NCI-H1930 (cell line): ENCODE measurements at regions not wholly inside any gene's neighbourhood (a gene's known extent, or its start where the extent isn't known, plus 50 kb on each side); places are given as distances from the start of the nearest gene placed in this dataset.
"Not testable (repeated sequence)": the region's sequence is repeated elsewhere in the genome, so short reads cannot be mapped to it uniquely, and the experiment has no call there.

Source experiments
- DNase-seq, 2 experiments: peaks; one replicate each; lab custom pipeline; 2025; lab: John Stamatoyannopoulos, UW

DNA sequence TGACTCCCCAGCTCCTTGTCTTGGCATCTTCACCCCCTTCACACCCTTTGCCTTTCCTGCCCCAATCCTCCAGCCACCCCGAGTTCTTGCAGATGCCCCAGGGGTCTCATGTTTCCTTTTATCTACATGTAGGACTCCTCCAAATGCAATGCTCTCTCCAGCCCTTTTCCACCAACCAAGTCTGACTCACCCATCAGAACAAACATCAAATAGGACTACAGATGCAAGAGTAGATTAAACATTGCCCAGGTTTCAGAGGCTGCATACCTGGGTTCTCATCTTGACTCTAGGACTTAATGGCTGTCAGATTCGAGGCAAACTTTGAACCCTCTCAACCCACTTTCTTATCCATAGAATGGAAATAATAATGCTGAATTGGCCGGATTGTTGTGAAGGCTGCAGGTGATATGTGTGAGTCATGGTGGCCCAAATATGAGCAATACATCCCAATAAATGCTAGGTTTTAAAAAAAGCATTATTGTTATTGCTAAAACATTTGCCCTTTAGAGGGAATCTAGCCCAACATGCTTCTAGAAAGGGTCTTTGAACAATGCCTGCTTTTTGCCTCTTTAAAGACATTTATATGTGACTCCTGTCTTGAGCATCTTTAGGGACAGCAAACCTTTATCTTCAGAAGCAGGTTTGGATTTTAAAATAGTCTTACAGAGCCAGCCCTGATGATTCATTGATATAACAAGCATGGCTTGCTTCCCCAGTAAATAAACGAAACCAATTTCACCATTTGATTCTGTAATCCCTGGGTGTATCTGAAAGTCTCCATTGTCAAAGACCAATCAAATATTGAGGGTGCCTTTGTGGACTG lies 310.1 kb downstream of the FOXL1 start:
- no peak for DNase-seq

DNA sequence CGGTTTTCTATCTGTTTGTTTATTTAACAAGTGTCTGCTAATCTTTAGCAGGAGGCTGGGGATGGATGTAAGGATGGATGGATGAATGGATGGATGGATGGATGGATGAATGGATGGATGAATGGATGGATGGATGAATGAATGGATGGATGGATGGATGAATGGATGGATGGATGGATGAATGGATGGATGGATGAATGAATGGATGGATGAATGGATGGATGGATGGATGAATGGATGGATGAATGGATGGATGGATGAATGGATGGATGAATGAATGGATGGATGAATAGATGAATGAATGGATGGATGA lies 310.7 kb downstream of the FOXL1 start:
- DNase-seq: not testable (repeated sequence)

DNA sequence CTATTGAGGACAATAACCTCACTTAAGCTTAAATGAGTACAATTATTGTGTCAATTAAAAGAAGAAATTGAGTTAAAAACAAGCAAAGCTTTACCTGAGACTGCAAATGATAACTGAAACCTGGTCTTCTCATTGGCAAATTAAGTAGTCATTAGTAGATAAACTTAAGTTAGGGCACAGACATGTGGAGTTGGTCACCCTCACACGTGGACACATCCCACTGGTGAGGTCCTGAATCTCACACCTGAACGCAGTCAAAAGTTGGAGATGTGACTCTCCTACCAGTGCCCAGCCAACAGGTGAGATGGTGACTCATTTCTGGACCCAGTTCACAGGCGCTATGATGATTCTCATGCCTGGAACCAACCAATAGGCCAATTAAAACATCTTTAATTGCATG lies 311.6 kb downstream of the FOXL1 start:
- DNase-seq: no peak

DNA sequence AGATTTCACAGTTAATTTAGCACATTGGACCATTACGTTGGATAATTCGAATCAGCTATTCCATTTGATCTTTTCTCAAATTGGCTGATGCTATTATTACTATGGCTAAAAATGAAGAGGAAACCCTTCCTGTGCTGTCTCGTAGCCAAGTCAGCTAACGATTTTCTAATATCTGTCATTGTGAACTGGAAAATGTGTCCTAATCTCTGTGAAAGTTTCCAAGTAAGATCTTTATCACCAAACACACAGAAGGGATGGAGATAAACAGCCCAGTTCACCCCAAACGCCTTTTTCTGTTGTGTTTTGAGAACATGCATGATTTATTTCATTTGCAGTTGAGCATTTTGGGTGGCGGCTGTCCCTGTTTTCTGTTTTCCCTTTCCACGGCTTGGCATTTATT lies 312.8 kb downstream of the FOXL1 start:
- DNase-seq: no peak

DNA sequence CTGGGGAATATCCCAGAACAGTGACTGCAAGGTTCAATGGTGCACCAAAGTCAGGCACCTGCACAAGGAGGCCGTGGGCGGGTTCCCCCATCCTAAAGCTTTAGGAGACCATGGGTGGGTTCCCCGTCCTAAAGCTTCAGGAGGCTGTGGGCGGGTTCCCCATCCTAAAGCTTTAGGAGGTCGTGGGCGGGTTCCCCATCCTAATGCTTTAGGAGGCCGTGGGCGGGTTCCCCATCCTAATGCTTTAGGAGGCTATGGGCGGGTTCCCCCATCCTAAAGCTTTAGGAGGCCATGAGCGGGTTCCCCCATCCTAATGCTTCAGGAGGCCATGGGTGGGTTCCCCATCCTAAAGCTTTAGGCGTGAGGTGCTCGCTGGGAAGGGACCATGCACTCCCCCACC lies 313.3 kb downstream of the FOXL1 start:
- DNase-seq: no peak

DNA sequence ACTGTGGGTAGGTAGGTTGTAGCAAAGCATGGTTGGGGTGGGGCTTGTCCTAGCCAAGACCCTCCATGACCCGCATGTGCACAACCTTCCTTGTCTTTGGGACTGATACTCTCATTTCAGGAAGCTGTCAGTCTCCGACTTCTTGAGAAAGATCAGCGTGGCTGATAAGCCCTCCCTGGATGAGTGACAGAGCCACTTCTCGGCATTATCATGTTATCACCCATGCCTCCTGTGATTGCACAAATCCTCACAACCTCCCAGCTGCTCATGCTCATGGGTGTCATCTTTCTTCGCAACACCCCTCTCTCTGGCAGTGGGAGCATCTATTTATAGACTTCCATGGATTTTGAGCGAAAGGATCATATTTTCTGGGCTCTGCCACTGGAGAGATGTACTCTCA lies 314.2 kb downstream of the FOXL1 start:
- no peak for DNase-seq

DNA sequence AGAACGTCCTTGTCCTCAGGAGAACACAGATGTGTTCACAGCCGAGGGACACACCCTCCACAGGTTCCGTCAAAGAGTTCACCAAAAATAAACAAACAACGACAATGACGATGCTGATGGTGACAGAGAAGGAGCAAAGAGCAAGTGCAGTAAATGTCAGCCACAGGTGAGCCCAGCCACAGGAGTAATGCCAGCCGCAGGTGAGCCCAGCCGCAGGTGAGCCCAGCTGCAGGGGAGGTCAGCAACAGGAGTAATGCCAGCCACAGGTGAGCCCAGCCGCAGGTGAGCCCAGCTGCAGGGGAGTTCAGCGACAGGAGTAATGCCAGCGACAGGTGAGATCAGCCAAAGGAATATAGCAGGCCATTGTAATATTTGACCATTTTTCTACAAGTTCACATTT lies 315.2 kb downstream of the FOXL1 start:
- no peak for DNase-seq

DNA sequence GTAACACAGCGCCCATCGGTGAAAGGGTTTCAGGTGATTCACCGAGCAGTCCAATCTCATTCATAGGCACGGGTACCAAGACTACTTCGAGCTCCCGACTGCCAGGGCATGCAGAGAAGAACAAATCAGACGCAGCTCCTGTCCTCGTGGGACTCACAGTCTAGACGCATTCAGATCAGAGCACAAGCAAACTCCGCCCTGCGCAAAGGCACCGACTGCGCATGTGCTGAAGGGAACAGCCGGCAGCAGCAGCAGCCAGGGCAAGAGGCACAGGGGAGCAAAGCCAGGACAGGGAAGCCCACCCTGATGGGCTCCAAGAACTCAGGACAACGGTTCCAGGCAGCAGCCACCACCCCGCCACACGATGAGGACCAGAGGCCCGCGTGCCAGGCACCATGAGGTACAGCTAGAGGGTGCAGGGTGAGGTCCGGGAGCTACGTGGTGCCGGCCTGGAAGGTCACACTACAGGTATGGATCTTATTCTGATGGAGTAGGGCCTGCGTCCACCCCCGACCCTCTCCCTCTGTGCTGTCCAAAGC lies 315.7 kb downstream of the FOXL1 start:
- no peak for DNase-seq

DNA sequence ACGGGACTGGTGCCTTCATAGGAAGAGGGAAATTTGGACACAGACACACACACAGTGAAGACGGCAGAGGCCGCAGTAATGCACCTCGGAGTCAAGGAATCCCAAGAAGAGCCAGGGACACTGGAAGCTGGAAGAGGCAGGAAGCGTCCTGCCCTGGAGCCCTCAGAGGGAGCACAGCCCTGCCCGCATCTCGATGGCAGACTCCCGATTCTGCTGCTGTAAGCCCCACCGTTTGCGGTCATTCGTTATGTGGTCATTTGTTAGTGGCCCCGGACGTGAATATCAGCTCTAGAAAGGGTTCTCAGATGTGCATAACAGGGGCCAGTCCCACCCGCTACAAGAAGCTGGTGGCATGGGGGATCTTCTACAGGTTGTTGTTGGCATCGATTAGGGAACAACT lies 316.6 kb downstream of the FOXL1 start:
- no peak for DNase-seq

DNA sequence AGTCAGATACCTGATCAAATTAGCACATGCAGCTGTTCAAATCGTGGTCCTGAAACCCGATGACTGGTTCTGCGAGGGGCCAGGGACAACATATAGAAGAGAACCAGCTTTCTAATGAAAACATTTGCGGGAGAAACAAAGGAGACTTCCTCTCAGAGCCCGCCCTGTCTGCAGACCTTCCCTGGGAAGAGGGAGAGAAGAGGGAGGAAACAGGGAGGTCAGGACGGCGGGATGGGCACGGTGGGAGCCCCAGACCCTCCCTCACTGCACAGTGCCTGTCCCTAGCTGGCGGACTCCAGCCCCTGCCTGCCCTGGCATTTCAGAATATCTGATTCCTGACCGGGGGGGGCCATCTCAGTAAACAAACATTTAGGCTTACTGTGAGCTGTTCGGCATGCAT lies 317.3 kb downstream of the FOXL1 start:
- DNase-seq: no peak

DNA sequence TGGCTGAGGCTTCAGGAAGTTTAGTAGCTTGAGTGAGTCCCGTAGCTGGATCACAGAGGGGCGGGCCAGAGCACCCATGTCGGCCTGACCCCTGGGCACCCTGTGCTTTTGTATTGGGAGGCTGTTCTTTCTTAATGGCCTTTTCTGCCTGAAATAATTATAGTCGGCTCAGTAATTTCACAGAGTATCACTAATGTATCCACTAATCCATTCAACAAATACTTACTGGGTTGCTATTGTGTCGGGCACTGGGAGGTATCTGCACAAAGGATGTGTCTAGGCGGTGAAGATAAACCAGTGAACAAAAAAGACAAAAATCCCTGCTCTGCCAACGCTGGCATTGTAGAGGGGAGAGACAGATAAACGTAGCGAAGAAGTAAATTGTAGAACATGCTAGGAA lies 318.6 kb downstream of the FOXL1 start:
- no peak for DNase-seq

DNA sequence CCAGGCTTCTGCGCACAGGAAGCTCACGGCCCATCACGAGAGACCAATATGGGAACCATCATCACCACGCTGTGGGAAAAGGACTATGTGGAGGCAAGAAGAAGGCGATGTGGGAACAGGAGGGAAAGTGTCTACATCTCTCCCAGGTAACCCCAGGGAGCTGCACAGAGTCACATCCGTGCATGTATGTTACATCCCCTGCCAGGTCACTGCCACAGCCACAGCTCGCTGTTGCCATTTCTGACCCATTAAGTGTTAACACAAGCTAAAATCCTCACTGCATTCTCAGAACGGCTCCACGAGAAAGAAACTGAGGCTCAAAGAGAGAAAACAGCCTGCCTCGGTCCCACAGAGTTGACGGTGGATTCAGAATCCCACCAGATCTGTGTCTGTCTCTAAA lies 319.1 kb downstream of the FOXL1 start:
- DNase-seq: no peak

DNA sequence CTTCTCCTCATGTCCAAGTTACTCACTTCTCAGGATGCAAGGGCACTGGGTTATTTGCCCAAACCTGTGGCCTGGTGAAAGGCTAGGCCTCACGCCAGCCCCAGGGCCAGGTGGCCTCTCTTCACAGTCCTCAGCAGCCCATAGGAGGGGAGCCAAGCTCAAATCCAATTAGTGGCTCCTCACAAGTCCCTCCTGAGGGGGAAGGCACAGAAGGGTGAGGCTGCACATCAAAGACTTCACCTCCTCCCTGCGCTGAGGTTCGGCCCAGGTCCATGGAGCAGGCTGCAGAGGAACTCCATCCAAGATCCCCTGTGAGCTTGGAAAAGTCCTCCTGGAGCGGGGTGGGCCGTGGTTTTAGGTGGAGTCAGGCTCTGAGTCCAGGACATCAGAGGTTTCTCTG lies 320.0 kb downstream of the FOXL1 start:
- DNase-seq: no peak

DNA sequence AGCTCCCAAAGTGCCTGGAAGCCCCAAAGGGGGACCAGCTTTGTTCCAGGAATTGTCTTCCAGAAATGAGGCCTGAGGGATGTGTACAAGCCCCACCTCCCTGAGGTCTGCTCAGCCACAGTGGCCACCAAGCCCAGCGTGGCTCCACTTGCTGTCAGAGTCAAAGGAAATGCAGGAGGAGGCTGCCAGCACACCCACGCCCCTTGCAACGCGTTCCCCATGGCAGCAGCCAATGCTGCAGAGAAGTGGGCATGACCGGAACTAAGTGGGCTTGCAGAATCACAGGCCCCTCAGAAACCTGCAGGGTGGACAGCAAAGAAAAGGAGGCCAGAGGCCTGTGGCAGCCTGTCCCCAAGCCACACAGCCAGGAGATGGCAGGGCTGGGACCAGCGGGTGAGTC lies 320.8 kb downstream of the FOXL1 start:
- DNase-seq: no peak

DNA sequence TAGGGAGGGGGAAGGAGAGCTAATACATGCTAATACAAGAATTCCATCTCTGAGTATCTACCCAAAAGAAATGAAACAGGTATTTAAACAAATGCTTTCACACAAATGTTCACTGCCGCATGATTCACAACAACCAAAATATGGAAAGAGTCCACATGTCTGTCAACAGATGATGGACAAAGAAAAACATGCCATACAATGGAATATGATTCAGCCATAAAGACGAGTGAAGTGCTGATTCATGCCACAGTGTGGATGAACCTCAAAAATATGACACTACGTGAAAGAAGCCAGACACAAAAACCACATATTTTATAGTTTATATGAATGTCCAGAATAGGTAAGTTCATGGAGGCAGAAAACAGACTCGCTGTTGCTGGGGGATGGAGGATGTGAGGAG lies 321.4 kb downstream of the FOXL1 start:
- no peak for DNase-seq

DNA sequence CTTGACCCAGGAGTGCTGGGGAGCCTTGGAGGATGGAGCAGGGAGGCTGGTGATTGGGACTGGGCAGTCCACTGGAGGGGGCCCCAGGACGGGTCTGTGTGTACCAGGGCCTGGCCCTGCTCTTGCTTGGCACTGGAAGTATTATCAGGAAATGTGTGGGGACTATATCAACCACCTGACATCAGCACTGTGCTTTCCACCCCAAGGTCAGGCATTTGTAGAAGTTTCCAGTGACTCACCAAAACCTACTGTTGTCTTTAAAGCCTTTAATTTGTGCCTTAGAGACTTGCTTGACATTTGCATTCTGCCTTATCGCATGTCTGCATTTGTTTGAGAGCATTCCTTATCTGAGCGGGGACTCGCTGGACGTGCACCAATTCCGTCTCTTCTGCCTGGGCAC lies 323.1 kb downstream of the FOXL1 start:
- DNase-seq: no peak

DNA sequence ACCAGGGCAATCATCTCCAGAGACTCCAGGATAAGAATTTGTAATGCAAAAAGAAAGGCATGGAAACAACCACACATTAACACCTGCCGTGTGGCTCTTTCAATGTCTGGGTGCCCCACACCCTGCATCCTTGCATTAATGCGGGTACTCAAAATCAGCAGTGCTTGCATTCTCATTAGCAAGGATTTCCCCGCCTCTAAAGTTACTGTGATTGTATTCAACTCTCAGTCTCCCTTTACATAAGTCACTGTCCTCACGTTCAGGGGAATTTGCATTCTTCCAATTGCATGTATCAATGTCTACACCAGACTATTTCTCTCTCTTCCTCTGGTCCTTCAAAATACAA lies 324.3 kb downstream of the FOXL1 start:
- no peak for DNase-seq

DNA sequence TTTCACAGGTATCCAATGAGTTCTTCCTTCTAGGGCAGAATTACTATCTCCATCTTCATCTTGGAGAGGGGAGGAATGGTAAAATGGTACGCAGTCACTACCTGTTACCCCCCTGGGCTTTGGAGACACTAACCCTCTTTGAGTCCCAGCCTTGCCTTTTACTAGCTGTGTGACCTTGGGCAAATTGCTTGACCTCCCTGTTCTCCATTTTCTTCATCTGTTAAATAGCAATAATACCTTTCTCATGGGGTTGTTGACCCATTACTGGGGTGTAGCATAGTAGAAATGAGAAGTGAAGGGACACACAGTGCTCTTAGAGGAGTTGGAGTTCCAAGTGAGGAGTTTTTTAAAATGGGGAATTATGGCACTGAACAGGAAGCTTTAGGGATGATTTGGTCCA lies 324.7 kb downstream of the FOXL1 start:
- DNase-seq: no peak

DNA sequence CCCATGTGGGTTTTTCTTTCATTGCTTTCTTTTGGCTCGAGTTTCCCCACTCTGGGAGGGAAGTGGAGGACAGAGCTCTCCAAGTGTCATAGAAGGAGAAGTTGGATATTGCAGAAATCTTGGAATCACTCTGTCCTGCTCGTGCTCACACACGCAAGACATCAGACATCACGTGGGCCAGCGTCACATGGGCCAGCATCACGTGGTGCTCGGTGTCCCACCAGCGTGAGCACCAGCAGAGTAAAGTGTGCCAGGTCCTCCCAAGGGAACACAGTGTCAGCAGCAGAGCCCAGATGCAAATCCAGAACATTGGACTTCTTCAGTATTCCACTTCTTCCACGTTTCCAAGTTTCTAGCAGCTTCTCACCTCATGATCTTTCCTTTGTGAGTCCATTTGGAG lies 327.0 kb downstream of the FOXL1 start:
- no peak for DNase-seq

DNA sequence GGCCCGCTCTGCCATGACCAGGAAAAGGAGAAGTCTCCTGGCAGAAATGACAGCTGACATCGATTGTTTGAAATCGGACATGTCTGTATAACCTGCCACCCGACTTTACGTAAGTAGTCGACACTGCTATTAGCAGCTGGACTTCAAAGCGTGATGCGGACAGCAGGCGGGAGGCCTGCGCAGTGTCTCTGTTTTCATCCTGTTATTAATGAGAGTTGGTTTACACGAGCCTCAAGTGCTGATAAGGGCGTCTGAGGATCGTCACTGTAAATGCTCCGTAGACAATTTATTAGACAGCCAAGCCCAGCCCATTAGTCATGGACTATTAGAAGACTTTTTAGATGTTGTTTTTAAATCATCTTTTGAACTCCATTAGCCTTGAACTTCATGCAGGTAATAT lies 328.3 kb downstream of the FOXL1 start:
- DNase-seq: no peak

DNA sequence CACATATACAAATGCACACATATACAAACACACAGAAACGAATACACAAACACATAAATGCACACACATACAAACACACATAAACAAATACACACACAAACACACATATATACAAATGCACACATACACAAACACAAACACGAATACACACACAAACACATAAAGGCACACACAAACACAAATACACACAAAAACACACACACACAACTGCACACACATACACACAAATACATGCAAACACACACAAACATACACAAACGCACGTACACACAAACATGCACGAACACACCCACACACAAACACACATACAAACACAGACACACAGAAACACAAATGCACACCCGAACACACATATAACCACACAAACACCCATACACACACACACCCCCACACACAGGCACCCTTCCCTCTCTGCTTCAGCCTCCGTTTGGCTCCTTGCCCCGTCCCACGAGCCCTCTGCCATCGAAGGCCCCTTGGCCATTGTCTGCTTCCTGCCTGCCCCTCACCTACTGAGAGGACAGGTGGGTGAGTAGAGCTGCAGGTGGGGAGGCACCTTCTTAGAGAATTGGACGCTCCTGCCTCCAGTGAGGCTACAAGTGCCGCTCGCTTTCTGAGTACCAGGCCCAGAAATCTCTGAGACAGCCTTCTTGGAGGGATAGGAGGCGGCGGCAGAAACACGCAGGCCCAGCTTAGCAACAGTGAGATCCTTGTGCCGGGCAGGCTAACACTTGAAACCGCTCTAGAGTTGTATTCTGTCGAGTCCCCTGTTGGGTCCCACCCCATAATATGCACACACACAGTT lies 331.2 kb downstream of the FOXL1 start:
- no peak for DNase-seq

DNA sequence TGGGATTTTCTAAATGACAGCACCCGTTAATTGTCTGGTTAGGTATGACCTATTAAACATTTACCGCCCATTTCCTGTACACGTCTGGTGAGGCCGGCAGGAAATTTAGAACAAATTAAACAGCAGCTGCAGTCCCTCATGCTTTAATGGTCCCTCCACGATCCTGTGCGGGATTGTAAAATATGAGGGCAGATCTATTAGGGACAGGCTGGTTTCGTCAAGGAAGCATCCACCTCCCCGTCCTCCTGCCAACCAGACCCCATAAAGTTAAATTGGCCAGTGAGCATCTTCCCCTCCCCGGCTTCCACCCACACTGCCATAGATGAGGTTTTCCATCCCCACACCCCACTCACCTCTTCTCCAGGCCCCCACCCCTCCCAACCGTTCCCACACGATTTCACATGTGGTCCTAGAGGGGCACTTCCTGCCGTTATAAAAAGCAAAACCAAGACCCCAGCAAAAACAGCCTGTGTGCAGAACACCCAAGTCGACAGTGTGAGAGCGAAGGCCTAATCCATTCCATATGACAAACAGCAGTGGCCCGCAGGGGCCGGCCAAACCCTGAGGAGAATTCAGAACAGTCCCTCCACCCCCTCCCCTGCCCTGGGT lies 331.9 kb downstream of the FOXL1 start:
- no peak for DNase-seq

DNA sequence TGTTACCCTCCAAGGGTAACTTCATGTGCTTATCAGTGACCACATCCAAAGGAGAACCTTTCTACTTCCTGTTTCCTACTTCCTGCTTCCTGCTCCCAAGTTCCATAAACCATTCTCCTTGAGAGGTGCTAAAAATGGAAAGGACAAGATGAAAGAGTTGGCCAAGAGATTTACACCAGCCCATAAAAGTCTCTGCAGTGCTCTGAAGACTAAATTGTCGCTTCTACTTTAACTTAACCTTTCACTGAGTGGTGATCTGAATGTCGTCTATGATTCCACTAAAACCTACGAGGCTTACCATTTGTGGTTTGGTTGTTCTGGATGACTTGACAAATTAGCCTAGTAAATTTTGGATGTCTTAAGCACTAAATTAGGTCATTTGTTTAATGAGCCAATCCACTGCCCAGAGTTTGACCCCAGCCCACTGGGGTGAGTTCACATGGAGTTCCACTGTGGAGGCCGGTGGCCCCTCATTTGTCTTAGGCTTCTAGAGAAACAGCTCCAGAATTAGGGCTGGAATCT lies 333.1 kb downstream of the FOXL1 start:
- no peak for DNase-seq
